ENCODE measurements at regions not wholly inside any gene's neighbourhood (a gene's known extent, or its start where the extent isn't known, plus 50 kb on each side); places are given as distances from the start of the nearest gene placed in this dataset.

DNA sequence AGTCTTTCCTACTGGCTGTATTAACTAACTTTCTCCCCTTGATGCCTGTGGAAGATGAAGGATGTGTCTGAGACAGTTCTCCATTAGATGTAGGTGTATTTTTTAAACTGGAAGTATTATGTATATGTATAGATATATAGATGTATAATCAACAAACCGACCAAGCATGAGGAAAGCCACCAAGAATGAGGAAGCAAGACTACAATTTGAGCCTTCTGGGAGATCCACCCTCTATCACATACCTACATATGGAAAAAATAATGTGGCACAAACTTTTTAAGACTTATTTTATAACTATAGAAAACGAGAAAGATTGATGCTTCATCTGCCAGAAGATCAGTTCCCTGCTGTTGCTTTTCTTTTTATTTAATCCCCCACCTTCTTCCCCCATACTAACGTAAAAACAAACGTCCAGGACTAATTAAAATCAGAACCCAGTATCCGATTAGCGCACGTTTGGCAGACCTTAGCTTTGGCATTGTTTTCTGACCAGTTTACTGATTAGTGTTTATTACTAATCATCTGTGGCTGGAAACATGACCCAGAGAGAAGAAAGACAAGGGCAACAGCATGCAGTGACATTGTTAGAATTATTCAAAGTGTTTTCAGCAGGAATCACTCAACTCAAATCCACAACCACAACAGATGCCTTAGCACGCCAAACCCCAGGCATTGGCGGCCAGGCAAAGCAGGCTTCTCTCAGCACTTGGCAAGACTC is 490.2 kb downstream of the EBF1 start:
- TF ChIP-seq, protein P1, sequence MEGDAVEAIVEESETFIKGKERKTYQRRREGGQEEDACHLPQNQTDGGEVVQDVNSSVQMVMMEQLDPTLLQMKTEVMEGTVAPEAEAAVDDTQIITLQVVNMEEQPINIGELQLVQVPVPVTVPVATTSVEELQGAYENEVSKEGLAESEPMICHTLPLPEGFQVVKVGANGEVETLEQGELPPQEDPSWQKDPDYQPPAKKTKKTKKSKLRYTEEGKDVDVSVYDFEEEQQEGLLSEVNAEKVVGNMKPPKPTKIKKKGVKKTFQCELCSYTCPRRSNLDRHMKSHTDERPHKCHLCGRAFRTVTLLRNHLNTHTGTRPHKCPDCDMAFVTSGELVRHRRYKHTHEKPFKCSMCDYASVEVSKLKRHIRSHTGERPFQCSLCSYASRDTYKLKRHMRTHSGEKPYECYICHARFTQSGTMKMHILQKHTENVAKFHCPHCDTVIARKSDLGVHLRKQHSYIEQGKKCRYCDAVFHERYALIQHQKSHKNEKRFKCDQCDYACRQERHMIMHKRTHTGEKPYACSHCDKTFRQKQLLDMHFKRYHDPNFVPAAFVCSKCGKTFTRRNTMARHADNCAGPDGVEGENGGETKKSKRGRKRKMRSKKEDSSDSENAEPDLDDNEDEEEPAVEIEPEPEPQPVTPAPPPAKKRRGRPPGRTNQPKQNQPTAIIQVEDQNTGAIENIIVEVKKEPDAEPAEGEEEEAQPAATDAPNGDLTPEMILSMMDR (IDR thresholded peaks at IDR 0.05; ENCODE audit: insufficient read depth, low read length, poor library complexity, severe bottlenecking), result no peak
- TF ChIP-seq EZH2phosphoT487 (conservative IDR thresholded peaks at IDR 0.05; ENCODE audit: low read length), result no peak

Data from SU-DHL-6 (cell line).